ENCODE measurements at regions not wholly inside any gene's neighbourhood (a gene's known extent, or its start where the extent isn't known, plus 50 kb on each side); places are given as distances from the start of the nearest gene placed in this dataset.

GRCh38 chr7:13028825-13029099 lies 341.3 kb downstream of the ARL4A start:
- Mint-ChIP-seq H3K27ac (no peak overlapping the region), H3K27me3 (peaks cover 0 to 8% (median 0%) of the 10 kb centered on the region in 5 donors), H3K4me1 (no peaks in the 10 kb centered on the region), H3K36me3 (no peaks in the 10 kb centered on the region), H3K4me3 (no peak overlapping the region), H3K9me3 (no peaks in the 10 kb centered on the region)
- DNase-seq (no peak), ATAC-seq (no peak)
- POLR2A ChIA-PET: no interaction called here

DNA sequence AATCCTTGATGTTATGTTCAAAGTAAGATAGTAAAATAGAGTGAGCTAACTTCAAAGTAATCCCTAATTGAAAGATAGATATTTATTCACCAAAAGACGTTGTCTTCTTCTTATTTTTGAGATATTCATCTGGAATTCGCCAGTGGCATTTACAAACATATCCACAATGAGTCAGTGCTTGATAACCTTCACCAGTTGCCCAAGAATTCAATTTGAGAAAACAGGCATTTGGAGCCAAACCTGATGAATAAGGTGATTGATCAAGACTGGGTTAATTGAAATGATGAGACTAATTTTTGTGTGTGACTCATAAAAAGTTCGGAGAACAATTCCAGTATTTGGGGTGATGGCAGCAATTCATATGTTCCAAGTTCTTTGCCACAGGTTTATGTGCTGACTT lies 344.0 kb downstream of the ARL4A start:
- no peak overlapping the region for H3K4me3 Mint-ChIP-seq
- no peak overlapping the region for H3K27ac Mint-ChIP-seq
- DNase-seq (no peak), ATAC-seq (no peak)
- POLR2A ChIA-PET: no interaction called here
- H3K27me3 Mint-ChIP-seq: peaks cover 0 to 8% (median 1%) of the 10 kb centered on the region in 5 donors
- H3K36me3 Mint-ChIP-seq: peaks cover 0 to 6% (median 0%) of the 10 kb centered on the region in 3 donors
- H3K9me3 Mint-ChIP-seq: peaks cover 0 to 10% (median 4%) of the 10 kb centered on the region in 9 donors
- peaks cover 0 to 5% (median 0%) of the 10 kb centered on the region in 4 donors for H3K4me1 Mint-ChIP-seq

GRCh38 chr7:13032084-13032483 lies 344.7 kb downstream of the ARL4A start:
- H3K27ac Mint-ChIP-seq: no peak overlapping the region
- H3K27me3 Mint-ChIP-seq: peaks cover 0 to 8% (median 2%) of the 10 kb centered on the region in 5 donors
- no peak for ATAC-seq
- H3K9me3 Mint-ChIP-seq: peaks cover 0 to 13% (median 7%) of the 10 kb centered on the region in 9 donors
- no peak overlapping the region for H3K4me3 Mint-ChIP-seq
- H3K4me1 Mint-ChIP-seq: peaks cover 0 to 5% (median 0%) of the 10 kb centered on the region in 4 donors
- POLR2A ChIA-PET: no interaction called here
- H3K36me3 Mint-ChIP-seq: peaks cover 0 to 10% (median 0%) of the 10 kb centered on the region in 3 donors
- no peak for DNase-seq

- ATAC-seq: no peak
- no peak overlapping the region for H3K4me3 Mint-ChIP-seq
These were observed 345.1 kb downstream of the ARL4A start for GRCh38 chr7:13032576-13032975.

DNA sequence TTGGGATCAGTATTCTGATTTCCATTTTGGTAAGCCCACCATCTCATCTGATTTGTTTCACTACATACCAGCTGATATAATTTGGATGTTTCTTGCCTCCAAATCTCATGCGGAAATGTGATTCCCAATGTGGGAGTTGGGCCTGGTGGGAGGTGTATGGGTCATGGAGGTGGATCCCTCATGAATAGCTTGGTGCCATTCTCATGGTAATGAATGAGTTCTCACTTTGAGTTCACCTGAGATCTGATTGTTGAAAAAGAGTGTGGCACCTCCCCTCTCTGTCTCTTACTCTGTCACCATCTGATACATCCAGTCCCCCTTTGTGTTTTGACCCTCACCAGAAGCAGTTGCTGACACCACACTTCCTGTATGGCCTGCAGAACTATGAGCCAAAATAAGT lies 347.3 kb downstream of the ARL4A start:
- ATAC-seq (no peak), DNase-seq (no peak)

More at GRCh38 chr7:13032576-13032975, 345.1 kb downstream of the ARL4A start:
- Mint-ChIP-seq H3K9me3 (peaks cover 0 to 16% (median 7%) of the 10 kb centered on the region in 9 donors), H3K4me1 (peaks cover 0 to 5% (median 0%) of the 10 kb centered on the region in 4 donors), H3K36me3 (peaks cover 0 to 10% (median 0%) of the 10 kb centered on the region in 3 donors), H3K27me3 (peaks cover 0 to 8% (median 3%) of the 10 kb centered on the region in 5 donors), H3K27ac (no peak overlapping the region)
- POLR2A ChIA-PET: no interaction called here
- no peak for DNase-seq

DNA sequence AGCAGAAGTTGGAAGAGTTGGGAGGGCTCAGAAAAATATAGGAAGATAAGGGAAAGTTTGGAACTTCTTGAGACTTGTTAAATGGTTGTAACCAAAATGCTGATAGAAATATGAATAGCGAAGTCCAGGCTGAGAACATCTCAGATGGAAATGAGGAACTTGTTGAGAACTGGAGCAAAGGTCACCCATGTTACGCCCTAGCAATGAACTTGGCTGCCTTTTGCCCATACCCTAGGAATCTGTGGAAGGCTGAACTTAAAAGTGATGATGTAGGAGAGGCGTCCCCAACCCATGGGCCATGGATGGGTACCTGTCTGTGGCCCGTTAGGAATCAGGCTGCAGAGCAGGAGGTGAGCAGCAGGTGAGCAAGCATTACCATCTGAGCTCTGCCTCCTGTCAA lies 347.8 kb downstream of the ARL4A start:
- Mint-ChIP-seq H3K27ac (no peak overlapping the region), H3K4me3 (no peak overlapping the region), H3K4me1 (peaks cover 0 to 5% (median 0%) of the 10 kb centered on the region in 4 donors), H3K9me3 (peaks cover 0 to 16% (median 7%) of the 10 kb centered on the region in 9 donors), H3K27me3 (peaks cover 0 to 7% (median 5%) of the 10 kb centered on the region in 5 donors), H3K36me3 (peaks cover 0 to 10% (median 0%) of the 10 kb centered on the region in 3 donors)
- ATAC-seq (no peak), DNase-seq (no peak)
- POLR2A ChIA-PET: no interaction called here

More for the DNA sequence above, 347.3 kb downstream of the ARL4A start:
- peaks cover 0 to 5% (median 0%) of the 10 kb centered on the region in 4 donors for H3K4me1 Mint-ChIP-seq
- peaks cover 0 to 6% (median 5%) of the 10 kb centered on the region in 5 donors for H3K27me3 Mint-ChIP-seq
- H3K27ac Mint-ChIP-seq: no peak overlapping the region
- H3K36me3 Mint-ChIP-seq: peaks cover 0 to 10% (median 0%) of the 10 kb centered on the region in 3 donors
- H3K4me3 Mint-ChIP-seq: no peak overlapping the region
- POLR2A ChIA-PET: no interaction called here
- H3K9me3 Mint-ChIP-seq: peaks cover 0 to 16% (median 7%) of the 10 kb centered on the region in 9 donors

GRCh38 chr7:13036256-13036780 lies 348.9 kb downstream of the ARL4A start:
- POLR2A ChIA-PET: no interaction called here
- ATAC-seq (no peak), DNase-seq (no peak)
- Mint-ChIP-seq H3K9me3 (peaks cover 0 to 16% (median 7%) of the 10 kb centered on the region in 9 donors), H3K27ac (no peak overlapping the region), H3K27me3 (peaks cover 0 to 7% (median 5%) of the 10 kb centered on the region in 5 donors), H3K4me3 (no peak overlapping the region), H3K36me3 (peaks cover 0 to 10% (median 0%) of the 10 kb centered on the region in 3 donors), H3K4me1 (peaks cover 0 to 5% (median 0%) of the 10 kb centered on the region in 4 donors)

DNA sequence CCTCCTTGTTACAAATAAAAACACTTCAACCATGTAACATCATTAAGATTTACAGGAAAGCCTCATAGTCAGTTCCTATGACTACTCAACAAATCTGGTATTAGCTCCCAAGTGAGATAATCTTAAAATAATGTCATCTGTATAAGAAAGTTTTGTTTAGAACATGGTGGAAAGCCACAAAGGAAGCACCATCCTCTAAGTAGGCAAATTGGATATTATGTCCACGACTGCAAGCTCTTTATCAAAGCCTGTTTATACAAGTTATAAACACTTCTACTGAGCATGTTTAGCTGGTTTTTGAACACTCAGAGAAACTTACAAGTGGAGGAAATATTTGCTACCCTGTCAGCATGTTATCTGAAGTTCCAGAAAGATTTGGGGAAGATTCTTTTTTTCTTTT lies 349.8 kb downstream of the ARL4A start:
- no peak overlapping the region for H3K27ac Mint-ChIP-seq
- no peak for ATAC-seq
- H3K9me3 Mint-ChIP-seq: peaks cover 0 to 16% (median 7%) of the 10 kb centered on the region in 9 donors
- POLR2A ChIA-PET: no interaction called here
- H3K27me3 Mint-ChIP-seq: peaks cover 0 to 7% (median 6%) of the 10 kb centered on the region in 5 donors
- DNase-seq: no peak
- peaks cover 0 to 5% (median 0%) of the 10 kb centered on the region in 4 donors for H3K4me1 Mint-ChIP-seq
- H3K36me3 Mint-ChIP-seq: peaks cover 0 to 10% (median 0%) of the 10 kb centered on the region in 3 donors
- no peak overlapping the region for H3K4me3 Mint-ChIP-seq

GRCh38 chr7:13041368-13041988 lies 354.0 kb downstream of the ARL4A start:
- no peak for DNase-seq
- H3K36me3 Mint-ChIP-seq: peaks cover 0 to 4% (median 0%) of the 10 kb centered on the region in 3 donors
- peaks cover 8 to 17% (median 10%) of the 10 kb centered on the region in 5 donors for H3K27me3 Mint-ChIP-seq
- POLR2A ChIA-PET: no interaction called here
- H3K4me3 Mint-ChIP-seq: no peak overlapping the region
- ATAC-seq: no peak
- no peaks in the 10 kb centered on the region for H3K4me1 Mint-ChIP-seq
- peaks cover 0 to 6% (median 1%) of the 10 kb centered on the region in 9 donors for H3K9me3 Mint-ChIP-seq
- no peak overlapping the region for H3K27ac Mint-ChIP-seq

DNA sequence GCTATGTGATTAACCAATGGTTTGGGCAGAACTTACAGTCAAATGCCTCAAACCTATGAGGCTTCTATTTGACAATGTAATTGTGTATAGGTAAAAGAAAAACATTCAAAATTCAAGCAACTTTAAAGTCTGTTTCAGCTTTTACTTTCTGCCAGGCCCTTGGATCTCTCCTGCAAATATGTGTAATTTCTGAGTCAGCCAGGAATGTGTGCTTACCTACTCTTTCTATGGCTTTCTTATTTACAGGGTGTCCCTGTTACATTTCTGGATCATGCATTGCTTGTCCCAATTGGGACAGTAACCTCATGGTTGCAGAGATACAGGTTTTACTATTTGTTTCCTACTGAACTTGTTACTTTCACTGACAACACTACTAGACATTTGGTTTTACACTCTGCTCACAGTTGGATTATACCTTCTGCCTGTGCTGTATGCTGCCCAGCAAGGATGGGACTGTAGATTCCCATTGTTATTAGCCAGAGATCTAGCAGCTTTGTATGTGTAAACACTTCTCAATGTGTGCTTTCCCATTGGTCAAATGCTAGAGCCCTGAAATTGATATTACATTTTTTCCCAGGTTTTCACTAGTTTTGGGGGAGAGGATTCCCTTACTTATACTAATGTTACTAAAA lies 355.3 kb downstream of the ARL4A start:
- no peak for ATAC-seq
- Mint-ChIP-seq H3K4me1 (no peaks in the 10 kb centered on the region), H3K4me3 (no peak overlapping the region), H3K27me3 (peaks cover 5 to 17% (median 8%) of the 10 kb centered on the region in 5 donors), H3K9me3 (no peaks in the 10 kb centered on the region), H3K27ac (no peak overlapping the region), H3K36me3 (no peaks in the 10 kb centered on the region)
- POLR2A ChIA-PET: no interaction called here
- DNase-seq: no peak

- POLR2A ChIA-PET: no interaction called here
- Mint-ChIP-seq H3K27ac (no peak overlapping the region), H3K9me3 (no peaks in the 10 kb centered on the region), H3K4me1 (no peaks in the 10 kb centered on the region), H3K27me3 (peaks cover 2 to 17% (median 6%) of the 10 kb centered on the region in 5 donors), H3K36me3 (no peaks in the 10 kb centered on the region), H3K4me3 (no peak overlapping the region)
- no peak for ATAC-seq
- no peak for DNase-seq
These were observed 356.9 kb downstream of the ARL4A start for GRCh38 chr7:13044309-13044708.

- Mint-ChIP-seq H3K36me3 (no peaks in the 10 kb centered on the region), H3K4me1 (no peaks in the 10 kb centered on the region), H3K27ac (no peak overlapping the region), H3K4me3 (no peak overlapping the region), H3K9me3 (no peaks in the 10 kb centered on the region), H3K27me3 (peaks cover 2 to 17% (median 4%) of the 10 kb centered on the region in 5 donors)
- POLR2A ChIA-PET: no interaction called here
- DNase-seq: no peak
- ATAC-seq: no peak
These were observed 359.6 kb downstream of the ARL4A start for GRCh38 chr7:13047061-13047460.

GRCh38 chr7:13049946-13050345 lies 362.5 kb downstream of the ARL4A start:
- Mint-ChIP-seq H3K27ac (no peak overlapping the region), H3K4me3 (no peak overlapping the region), H3K9me3 (no peaks in the 10 kb centered on the region), H3K27me3 (peaks cover 0 to 4% (median 0%) of the 10 kb centered on the region in 5 donors), H3K4me1 (no peaks in the 10 kb centered on the region), H3K36me3 (no peaks in the 10 kb centered on the region)
- DNase-seq (no peak), ATAC-seq (no peak)
- POLR2A ChIA-PET: no interaction called here
